D721Med (cell line): ENCODE measurements at regions not wholly inside any gene's neighbourhood (a gene's known extent, or its start where the extent isn't known, plus 50 kb on each side); places are given as distances from the start of the nearest gene placed in this dataset.

Experiments
- DNase-seq: peaks from one replicate; pipeline ENCODE4 v3.0.0; 2011; ENCODE audit warnings: low spot score; ENCODE audit not compliant: insufficient read length
- FAIRE-seq: peaks from 2 replicates; lab custom pipeline; 2011; peaks lifted over from hg19 to GRCh38; lab: Jason Lieb, UNC
- CTCF ChIP-seq: IDR thresholded peaks from 2 replicates; pipeline ENCODE4 v1.5.1; 2012; ENCODE audit warnings: mild to moderate bottlenecking, control low read depth; ENCODE audit not compliant: insufficient read depth; ENCODE audit errors: missing control alignments

GRCh38 chr2:82735336-82735735 lies 1723.7 kb downstream of the SUCLG1 start:
- TF ChIP-seq CTCF, result no peak
- DNase-seq (no peak), FAIRE-seq (no peak)

- TF ChIP-seq CTCF, result no peak
- FAIRE-seq (no peak), DNase-seq (no peak)
Observed at GRCh38 chr2:82731824-82732223, 1727.3 kb downstream of the SUCLG1 start.

- FAIRE-seq (no peak), DNase-seq (no peak)
- no peak for TF ChIP-seq CTCF
Observed at GRCh38 chr2:82730811-82731210, 1728.3 kb downstream of the SUCLG1 start.

GRCh38 chr2:82728090-82728489 lies 1731.0 kb downstream of the SUCLG1 start:
- DNase-seq (no peak), FAIRE-seq (no peak)
- TF ChIP-seq CTCF, result no peak

- DNase-seq (no peak), FAIRE-seq (no peak)
- TF ChIP-seq CTCF, result no peak
Observed at GRCh38 chr2:82708681-82709080, 1750.4 kb downstream of the SUCLG1 start.

- no peak for DNase-seq
- TF ChIP-seq CTCF, result no peak
- no peak for FAIRE-seq
Observed at GRCh38 chr2:82697231-82697630, 1761.8 kb downstream of the SUCLG1 start.

- DNase-seq (no peak), FAIRE-seq (no peak)
- TF ChIP-seq CTCF, result no peak
Observed at GRCh38 chr2:82694431-82694830, 1764.6 kb downstream of the SUCLG1 start.
